ENCODE measurements at regions not wholly inside any gene's neighbourhood (a gene's known extent, or its start where the extent isn't known, plus 50 kb on each side); places are given as distances from the start of the nearest gene placed in this dataset.
"Not testable (repeated sequence)": the region's sequence is repeated elsewhere in the genome, so short reads cannot be mapped to it uniquely, and the experiment has no call there.

DNA sequence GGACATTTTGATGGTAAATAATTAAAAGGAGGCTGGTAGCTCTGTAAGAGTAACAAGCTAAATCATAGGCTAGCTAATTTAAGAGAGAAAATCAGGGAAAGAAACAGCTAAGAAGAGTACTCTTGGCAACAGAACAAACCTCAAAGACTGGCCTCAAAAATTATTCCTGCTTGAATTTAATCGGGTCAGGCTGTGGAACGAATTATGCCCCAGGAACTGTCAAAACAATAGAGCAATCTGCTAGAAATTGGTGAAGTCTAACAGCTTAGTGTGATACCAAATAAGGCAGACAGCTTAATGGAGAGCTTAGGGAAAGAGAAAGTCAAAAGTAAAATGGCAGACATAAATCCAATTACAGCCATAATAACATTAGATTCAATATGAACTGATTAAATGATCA is 215.7 kb downstream of the MREG start:
- Histone ChIP-seq H3K9me3 (ENCODE audit: control insufficient read depth, insufficient read depth, low read depth, low read length) (no peaks in the 10 kb centered on the region), H3K4me1 (ENCODE audit: control insufficient read depth, insufficient read depth, low read length) (peaks cover 24% of the 10 kb centered on the region), H3K27ac (ENCODE audit: low read depth, low read length) (no peak overlapping the region), H3K4me3 (ENCODE audit: low read depth, low read length) (no peak overlapping the region), H3K27me3 (ENCODE audit: control insufficient read depth, insufficient read depth, low read length) (no peaks in the 10 kb centered on the region), H3K36me3 (ENCODE audit: control insufficient read depth, insufficient read depth, low read length) (no peaks in the 10 kb centered on the region), H3K9ac (ENCODE audit: low read length) (no peak overlapping the region)

DNA sequence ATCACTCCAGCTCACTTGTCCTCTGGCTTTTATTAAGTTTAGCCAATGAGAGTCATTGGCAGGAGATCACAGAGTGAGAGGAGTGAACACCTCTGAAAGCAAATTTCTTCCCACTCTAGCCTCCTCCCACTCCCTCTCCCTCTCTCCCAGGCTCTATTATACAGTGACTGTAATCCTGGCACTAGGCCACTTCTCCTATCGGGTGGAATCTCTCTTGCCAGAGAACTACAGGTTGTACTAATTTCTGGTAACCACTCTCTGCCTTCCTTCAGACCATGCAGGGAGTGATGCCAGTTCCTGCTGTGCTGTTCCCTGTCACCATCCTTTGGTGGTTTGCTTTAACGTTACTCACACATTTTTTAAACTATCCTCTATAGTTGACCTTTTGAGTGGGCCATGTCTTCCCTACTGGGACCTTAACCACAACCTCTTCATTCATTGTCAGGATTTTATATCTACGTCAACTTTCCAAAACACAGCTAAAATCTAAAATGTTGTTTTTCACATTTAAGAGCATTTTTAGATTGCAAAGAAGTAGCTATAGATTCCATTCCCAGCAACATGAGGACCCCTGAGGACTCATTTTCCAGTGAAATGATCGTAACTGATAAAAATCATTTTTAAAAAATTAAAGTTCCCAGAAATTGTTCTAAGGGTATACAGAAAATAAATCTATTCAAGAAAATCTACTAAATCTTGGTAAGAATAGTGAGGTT is 217.1 kb downstream of the MREG start:
- Histone ChIP-seq H3K4me3 (ENCODE audit: low read depth, low read length) (no peak overlapping the region), H3K27ac (ENCODE audit: low read depth, low read length) (no peak overlapping the region), H3K27me3 (ENCODE audit: control insufficient read depth, insufficient read depth, low read length) (no peaks in the 10 kb centered on the region), H3K9me3 (ENCODE audit: control insufficient read depth, insufficient read depth, low read depth, low read length) (no peaks in the 10 kb centered on the region), H3K9ac (ENCODE audit: low read length) (no peak overlapping the region), H3K4me1 (ENCODE audit: control insufficient read depth, insufficient read depth, low read length) (peaks cover 27% of the 10 kb centered on the region), H3K36me3 (ENCODE audit: control insufficient read depth, insufficient read depth, low read length) (no peaks in the 10 kb centered on the region)

DNA sequence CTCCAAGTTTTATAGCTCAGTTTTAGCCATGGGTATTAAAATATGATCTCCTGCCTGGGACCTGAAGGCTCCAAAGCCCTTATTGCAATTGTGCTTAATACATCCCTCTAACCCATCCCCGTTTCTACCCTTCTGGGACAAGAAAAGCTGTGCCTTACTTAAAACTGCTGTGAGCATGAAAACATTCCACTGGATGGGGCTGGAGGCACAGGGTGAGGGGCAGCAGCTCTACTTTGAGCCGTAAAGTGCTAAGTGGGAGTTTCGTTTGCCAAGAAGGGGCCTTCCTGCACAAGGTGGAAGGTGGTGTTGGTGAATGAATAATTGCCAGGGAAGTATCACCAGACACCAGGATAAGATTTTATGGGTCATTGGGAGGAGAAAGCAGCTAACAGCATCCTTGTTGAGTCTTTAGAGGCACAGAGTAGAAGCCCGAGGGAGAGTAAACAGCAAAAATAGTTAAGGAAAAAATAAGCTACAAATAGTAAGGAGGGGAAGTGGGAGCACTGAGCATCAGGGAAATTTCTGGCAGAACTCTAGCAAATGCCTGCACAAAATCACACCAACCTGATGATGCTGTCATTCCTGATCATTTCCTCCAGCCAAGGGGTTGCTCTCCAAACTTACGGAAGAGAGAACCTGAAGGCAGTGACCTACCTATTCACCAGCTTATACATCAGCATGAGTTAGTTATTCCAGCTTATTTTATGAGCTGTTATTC is 218.4 kb downstream of the MREG start:
- no peak overlapping the region for H3K9ac ChIP-seq (ENCODE audit: low read length)
- no peaks in the 10 kb centered on the region for H3K27me3 ChIP-seq (ENCODE audit: control insufficient read depth, insufficient read depth, low read length)
- peaks cover 38% of the 10 kb centered on the region for H3K4me1 ChIP-seq (ENCODE audit: control insufficient read depth, insufficient read depth, low read length)
- no peaks in the 10 kb centered on the region for H3K36me3 ChIP-seq (ENCODE audit: control insufficient read depth, insufficient read depth, low read length)
- H3K9me3 ChIP-seq (ENCODE audit: control insufficient read depth, insufficient read depth, low read depth, low read length) = no peaks in the 10 kb centered on the region
- H3K4me3 ChIP-seq (ENCODE audit: low read depth, low read length) = no peak overlapping the region
- H3K27ac ChIP-seq (ENCODE audit: low read depth, low read length) = peak overlapping the region; percentile 27; the same call in 1 of the 2 replicates

DNA sequence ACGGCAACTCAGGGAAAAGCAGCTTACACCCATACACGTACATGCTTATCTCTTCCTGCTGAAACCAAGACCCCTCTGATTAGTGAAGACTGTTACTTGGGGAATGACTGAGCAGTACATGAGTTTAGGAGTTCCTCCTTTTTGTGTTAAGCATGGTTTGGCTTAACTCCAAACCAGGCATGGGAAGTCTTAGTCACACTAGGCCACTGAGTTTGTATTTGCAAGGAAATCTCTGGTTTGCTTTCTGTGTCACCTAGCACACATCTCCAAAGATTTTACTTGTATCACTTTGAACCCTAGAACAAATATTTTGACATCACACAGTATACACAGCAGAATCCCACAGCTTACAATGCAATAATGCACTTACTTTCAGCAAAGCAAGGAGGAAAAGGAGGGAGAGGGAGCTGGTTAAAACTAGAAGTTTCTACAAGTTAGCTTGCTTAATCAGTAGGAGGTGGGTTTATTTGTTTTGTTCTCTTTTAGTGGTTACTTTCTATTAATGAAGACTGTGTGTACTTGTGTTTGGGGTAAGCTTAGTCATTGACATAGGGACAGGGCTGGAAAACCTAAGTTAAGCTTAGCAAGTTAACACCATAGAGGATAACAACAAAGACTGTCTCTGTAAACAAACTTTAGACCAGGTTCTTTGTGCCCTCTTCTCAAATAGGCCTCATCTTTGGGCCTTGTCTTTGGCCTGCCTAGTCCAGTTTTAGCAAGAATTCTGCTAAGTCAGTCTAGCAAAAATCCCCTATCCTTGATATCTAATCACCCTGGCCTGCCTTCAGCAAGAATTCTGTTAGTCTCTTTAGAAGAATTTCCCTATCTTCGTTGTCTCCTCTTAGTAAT is 219.4 kb downstream of the MREG start:
- Histone ChIP-seq H3K4me3 (ENCODE audit: low read depth, low read length) (no peak overlapping the region), H3K27me3 (ENCODE audit: control insufficient read depth, insufficient read depth, low read length) (no peaks in the 10 kb centered on the region), H3K36me3 (ENCODE audit: control insufficient read depth, insufficient read depth, low read length) (no peaks in the 10 kb centered on the region), H3K4me1 (ENCODE audit: control insufficient read depth, insufficient read depth, low read length) (peaks cover 38% of the 10 kb centered on the region), H3K9me3 (ENCODE audit: control insufficient read depth, insufficient read depth, low read depth, low read length) (no peaks in the 10 kb centered on the region), H3K27ac (ENCODE audit: low read depth, low read length) (peak overlapping the region; percentile 27; the same call in 1 of the 2 replicates), H3K9ac (ENCODE audit: low read length) (no peak overlapping the region)

DNA sequence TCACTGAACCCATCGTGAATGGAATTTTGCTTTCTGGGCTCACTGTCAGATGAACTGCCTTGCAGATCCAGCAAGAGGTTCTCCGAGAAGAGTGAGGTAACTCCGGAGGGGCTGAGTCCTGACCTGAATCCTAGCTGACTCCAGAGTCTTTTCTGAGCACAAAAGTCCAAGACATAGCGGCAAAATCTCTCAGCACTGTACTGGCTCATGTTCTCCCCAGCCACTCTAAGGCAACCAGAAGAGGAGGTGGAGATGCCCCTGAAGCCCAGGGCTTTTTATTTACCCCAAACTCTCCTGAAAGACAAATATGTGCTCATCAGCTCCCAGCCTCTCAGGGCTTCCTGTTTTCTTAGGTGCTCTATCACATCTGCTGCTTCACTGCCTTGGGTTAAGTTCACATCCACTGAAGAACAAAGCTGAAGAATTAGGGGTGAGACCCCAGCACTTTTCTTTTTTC is 221.8 kb downstream of the MREG start:
- Histone ChIP-seq H3K27me3 (ENCODE audit: control insufficient read depth, insufficient read depth, low read length) (no peaks in the 10 kb centered on the region), H3K36me3 (ENCODE audit: control insufficient read depth, insufficient read depth, low read length) (no peaks in the 10 kb centered on the region), H3K4me3 (ENCODE audit: low read depth, low read length) (no peak overlapping the region), H3K9me3 (ENCODE audit: control insufficient read depth, insufficient read depth, low read depth, low read length) (no peaks in the 10 kb centered on the region), H3K27ac (ENCODE audit: low read depth, low read length) (no peak overlapping the region), H3K9ac (ENCODE audit: low read length) (no peak overlapping the region), H3K4me1 (ENCODE audit: control insufficient read depth, insufficient read depth, low read length) (peaks cover 38% of the 10 kb centered on the region)

DNA sequence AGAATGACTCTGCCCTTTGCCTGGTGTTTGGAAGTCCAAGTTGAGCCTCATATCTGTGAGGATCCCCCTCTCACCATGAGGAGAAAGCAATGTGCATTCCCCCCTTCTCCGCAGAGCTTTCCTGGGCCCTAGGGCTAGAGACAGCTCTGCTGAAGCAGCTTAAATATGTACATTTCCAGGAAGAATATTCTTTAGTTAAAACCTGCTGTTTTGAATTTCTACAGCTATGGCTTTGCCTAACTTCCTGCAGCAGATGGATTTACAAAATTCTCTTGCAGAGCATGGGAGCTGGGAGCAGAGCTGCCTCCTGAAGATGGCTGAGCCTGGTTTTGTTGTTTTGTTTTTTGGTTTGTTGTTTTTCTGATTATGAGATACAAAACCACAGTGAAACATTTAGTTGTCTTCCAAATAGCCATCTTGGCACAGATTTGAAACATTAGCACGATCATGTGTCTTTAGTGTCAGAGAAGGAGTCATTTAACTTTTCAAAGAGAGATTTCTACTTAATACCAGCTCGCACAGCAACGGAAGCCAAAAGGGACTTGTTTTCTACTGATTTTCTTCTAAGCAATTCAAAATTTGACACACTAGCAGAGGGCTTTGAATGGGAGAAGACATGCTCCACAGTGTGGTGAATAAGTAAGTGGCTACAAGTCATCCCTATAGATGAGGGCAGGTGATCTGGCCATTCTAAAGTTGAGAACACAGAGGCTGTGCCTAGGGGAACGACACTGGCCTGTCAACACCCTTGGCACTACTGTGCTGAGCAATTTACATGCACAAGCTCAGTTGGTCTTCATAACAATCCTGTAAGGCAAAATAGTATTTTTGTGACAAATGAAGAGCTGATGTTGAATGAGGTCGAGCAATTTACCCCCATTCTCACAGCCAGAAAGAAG is 222.6 kb downstream of the MREG start:
- Histone ChIP-seq H3K4me3 (ENCODE audit: low read depth, low read length) (no peak overlapping the region), H3K27me3 (ENCODE audit: control insufficient read depth, insufficient read depth, low read length) (no peaks in the 10 kb centered on the region), H3K4me1 (ENCODE audit: control insufficient read depth, insufficient read depth, low read length) (peaks cover 33% of the 10 kb centered on the region), H3K27ac (ENCODE audit: low read depth, low read length) (no peak overlapping the region), H3K9me3 (ENCODE audit: control insufficient read depth, insufficient read depth, low read depth, low read length) (no peaks in the 10 kb centered on the region), H3K36me3 (ENCODE audit: control insufficient read depth, insufficient read depth, low read length) (no peaks in the 10 kb centered on the region), H3K9ac (ENCODE audit: low read length) (no peak overlapping the region)

DNA sequence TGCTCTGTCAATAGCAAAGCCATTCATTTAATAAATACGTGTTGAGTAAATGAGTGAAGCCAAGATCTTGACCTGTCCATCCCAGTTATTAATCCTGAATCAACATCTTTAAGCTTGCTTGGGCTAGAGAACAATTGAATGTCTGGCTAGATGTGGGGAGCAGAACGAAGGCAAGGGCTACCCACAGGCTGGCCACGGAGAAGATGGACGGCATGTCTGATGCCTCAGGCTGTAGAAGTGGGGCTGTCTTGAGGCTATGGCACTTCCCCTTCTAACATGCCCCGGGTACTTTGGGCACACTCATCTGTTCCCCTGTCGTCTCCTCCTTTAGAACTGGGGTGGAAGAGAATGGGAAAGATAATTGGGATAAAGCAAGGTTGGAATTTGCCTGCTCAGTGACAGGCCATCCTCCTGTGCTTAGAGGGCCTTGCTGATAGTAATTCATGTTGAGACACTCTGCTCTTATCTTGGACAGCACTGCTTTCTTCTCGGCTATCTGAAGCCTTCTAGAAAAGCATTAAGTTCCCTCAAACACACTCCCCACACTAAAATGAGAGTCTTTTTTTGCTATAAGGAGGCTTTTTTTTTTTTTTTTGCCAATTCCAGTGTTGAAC is 225.7 kb downstream of the MREG start:
- Histone ChIP-seq H3K27ac (ENCODE audit: low read depth, low read length) (no peak overlapping the region), H3K4me3 (ENCODE audit: low read depth, low read length) (no peak overlapping the region), H3K9me3 (ENCODE audit: control insufficient read depth, insufficient read depth, low read depth, low read length) (no peaks in the 10 kb centered on the region), H3K27me3 (ENCODE audit: control insufficient read depth, insufficient read depth, low read length) (no peaks in the 10 kb centered on the region), H3K36me3 (ENCODE audit: control insufficient read depth, insufficient read depth, low read length) (no peaks in the 10 kb centered on the region), H3K9ac (ENCODE audit: low read length) (no peak overlapping the region), H3K4me1 (ENCODE audit: control insufficient read depth, insufficient read depth, low read length) (peaks cover 19% of the 10 kb centered on the region)

DNA sequence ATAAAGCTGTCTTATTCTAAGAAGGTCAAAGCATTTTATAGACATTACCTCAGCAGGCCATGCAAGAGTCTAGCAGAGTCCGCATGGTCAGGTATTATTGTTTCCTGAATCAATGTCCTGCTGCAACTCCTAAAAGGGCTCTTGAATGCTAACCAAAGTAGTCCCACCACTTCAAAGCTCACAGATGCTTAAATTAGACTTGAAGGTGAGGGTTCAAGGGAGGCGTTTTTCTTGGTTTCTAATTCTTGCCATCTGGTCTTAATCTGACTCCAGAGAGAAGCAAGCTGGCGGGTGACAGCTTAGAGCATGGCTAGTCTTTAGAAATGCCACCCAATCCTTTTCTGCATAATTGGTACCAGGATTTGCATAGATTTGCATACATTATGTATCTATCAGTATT is 226.3 kb downstream of the MREG start:
- peaks cover 19% of the 10 kb centered on the region for H3K4me1 ChIP-seq (ENCODE audit: control insufficient read depth, insufficient read depth, low read length)
- H3K27ac ChIP-seq (ENCODE audit: low read depth, low read length) = no peak overlapping the region
- H3K9ac ChIP-seq (ENCODE audit: low read length) = no peak overlapping the region
- no peaks in the 10 kb centered on the region for H3K9me3 ChIP-seq (ENCODE audit: control insufficient read depth, insufficient read depth, low read depth, low read length)
- H3K4me3 ChIP-seq (ENCODE audit: low read depth, low read length) = no peak overlapping the region
- no peaks in the 10 kb centered on the region for H3K27me3 ChIP-seq (ENCODE audit: control insufficient read depth, insufficient read depth, low read length)
- H3K36me3 ChIP-seq (ENCODE audit: control insufficient read depth, insufficient read depth, low read length) = no peaks in the 10 kb centered on the region

DNA sequence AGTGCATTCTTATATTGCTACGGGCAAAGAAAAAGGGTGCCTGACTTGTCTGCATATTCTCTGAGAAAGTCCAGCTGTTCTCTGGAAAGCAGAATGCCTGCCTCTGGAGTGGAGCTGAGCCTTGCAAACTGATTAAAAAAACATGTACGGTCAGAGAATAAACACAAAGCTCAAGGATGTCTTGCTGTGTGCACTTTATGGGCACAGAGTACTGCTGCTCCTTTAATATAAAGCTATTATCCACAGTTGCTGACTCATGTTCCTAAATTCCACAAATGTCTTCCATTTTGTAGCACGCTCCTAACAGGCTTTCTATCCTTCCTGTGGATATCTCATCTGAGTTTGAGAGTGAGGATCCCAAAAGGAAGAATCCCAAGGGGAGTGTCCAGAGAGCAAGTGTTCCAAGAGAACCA is 229.0 kb downstream of the MREG start:
- H3K36me3 ChIP-seq (ENCODE audit: control insufficient read depth, insufficient read depth, low read length) = no peaks in the 10 kb centered on the region

DNA sequence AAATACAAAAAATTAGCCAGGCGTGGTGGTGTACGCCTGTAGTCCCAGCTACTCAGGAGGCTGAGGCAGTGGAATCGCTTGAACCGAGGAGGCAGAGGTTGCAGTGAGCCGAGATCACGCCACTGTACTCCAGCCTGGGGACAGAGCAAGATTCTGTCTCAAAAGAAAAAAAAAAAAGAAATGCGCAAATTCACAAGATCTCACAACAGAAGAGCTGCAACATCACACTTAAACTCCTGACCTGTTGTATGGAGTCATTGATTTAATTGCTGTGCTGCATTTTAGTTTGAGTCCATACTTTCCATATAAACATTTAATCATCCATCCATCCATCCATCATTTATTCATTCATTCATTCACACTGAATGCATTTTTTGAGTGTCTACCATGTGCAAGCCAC is 229.7 kb downstream of the MREG start:
- H3K27me3 ChIP-seq (ENCODE audit: control insufficient read depth, insufficient read depth, low read length); H3K36me3 ChIP-seq (ENCODE audit: control insufficient read depth, insufficient read depth, low read length); H3K9ac ChIP-seq (ENCODE audit: low read length); H3K9me3 ChIP-seq (ENCODE audit: control insufficient read depth, insufficient read depth, low read depth, low read length); H3K27ac ChIP-seq (ENCODE audit: low read depth, low read length); H3K4me3 ChIP-seq (ENCODE audit: low read depth, low read length): not testable (repeated sequence)
- H3K4me1 ChIP-seq (ENCODE audit: control insufficient read depth, insufficient read depth, low read length) = peaks cover 12% of the 10 kb centered on the region; the same call in 1 of the 2 replicates

More for the DNA sequence above, 229.0 kb downstream of the MREG start:
- Histone ChIP-seq H3K9ac (ENCODE audit: low read length) (no peak overlapping the region), H3K9me3 (ENCODE audit: control insufficient read depth, insufficient read depth, low read depth, low read length) (no peaks in the 10 kb centered on the region), H3K27me3 (ENCODE audit: control insufficient read depth, insufficient read depth, low read length) (no peaks in the 10 kb centered on the region), H3K4me1 (ENCODE audit: control insufficient read depth, insufficient read depth, low read length) (peaks cover 12% of the 10 kb centered on the region; the same call in 1 of the 2 replicates), H3K4me3 (ENCODE audit: low read depth, low read length) (no peak overlapping the region), H3K27ac (ENCODE audit: low read depth, low read length) (no peak overlapping the region)

Data from HUES6 (cell line).